DOHH2 (cell line): ENCODE measurements at regions not wholly inside any gene's neighbourhood (a gene's known extent, or its start where the extent isn't known, plus 50 kb on each side); places are given as distances from the start of the nearest gene placed in this dataset.

Experiments
- H3F3A ChIP-seq: fragments of 200-600 bp; sonication (generic), shearing (Covaris generic); 2 replicates; pipeline ENCODE4 v1.6.0; 2016; ENCODE audit warnings: antibody characterized with exemption, mild to moderate bottlenecking; ENCODE audit not compliant: control insufficient read depth, insufficient read depth
- H3K27ac ChIP-seq: fragments of 200-600 bp; sonication (generic); 2 replicates; pipeline ENCODE4 v1.5.1; 2014; ENCODE audit warnings: low read depth, mild to moderate bottlenecking, low read length, moderate library complexity
- H3K27me3 ChIP-seq: fragments of 200-600 bp; sonication (generic); 2 replicates; pipeline ENCODE4 v1.6.1; 2014; ENCODE audit warnings: mild to moderate bottlenecking, low read length, mixed read lengths; ENCODE audit not compliant: control insufficient read depth
- H3K36me3 ChIP-seq: fragments of 200-600 bp; sonication (generic); 2 replicates; pipeline ENCODE4 v1.6.1; 2014; ENCODE audit warnings: mild to moderate bottlenecking, low read length, moderate library complexity, mixed read lengths; ENCODE audit not compliant: control insufficient read depth
- H3K4me1 ChIP-seq: fragments of 200-600 bp; sonication (generic); 2 replicates; pipeline ENCODE4 v1.6.1; 2014; ENCODE audit warnings: mild to moderate bottlenecking, low read length, mixed read lengths; ENCODE audit not compliant: control insufficient read depth
- H3K4me2 ChIP-seq: fragments of 200-600 bp; sonication (generic); 2 replicates; pipeline ENCODE4 v1.6.0; 2014; ENCODE audit warnings: mild to moderate bottlenecking, low read length, moderate library complexity
- H3K4me3 ChIP-seq: fragments of 200-600 bp; sonication (generic); 2 replicates; pipeline ENCODE4 v1.5.1; 2014; ENCODE audit warnings: mild to moderate bottlenecking, low read length, mixed read lengths
- H3K79me2 ChIP-seq: fragments of 200-600 bp; sonication (generic); 2 replicates; pipeline ENCODE4 v1.6.1; 2014; ENCODE audit warnings: mild to moderate bottlenecking, low read length, mixed read lengths; ENCODE audit not compliant: control insufficient read depth
- H3K9me2 ChIP-seq: fragments of 200-600 bp; sonication (generic); replicated peaks from 2 replicates; pipeline ENCODE4 v1.6.1; 2014; ENCODE audit warnings: mild to moderate bottlenecking, low read length, mixed read lengths; ENCODE audit not compliant: control insufficient read depth
- H3K9me3 ChIP-seq: fragments of 200-600 bp; sonication (generic); 2 replicates; pipeline ENCODE4 v1.6.1; 2014; ENCODE audit warnings: antibody characterized with exemption, low read length, mixed read lengths; ENCODE audit not compliant: control insufficient read depth, insufficient read depth
- H4K20me1 ChIP-seq: fragments of 200-600 bp; sonication (generic); 2 replicates; pipeline ENCODE4 v1.6.0; 2014; ENCODE audit warnings: low read depth, mild to moderate bottlenecking, antibody characterized with exemption, low read length, moderate library complexity; ENCODE audit not compliant: control insufficient read depth, insufficient read depth
- CTCF ChIP-seq: fragments of 200-600 bp; sonication (generic); IDR thresholded peaks from one replicate; pipeline ENCODE4 v1.5.1; 2014; ENCODE audit warnings: antibody characterized with exemption, mild to moderate bottlenecking, low read depth, low read length; ENCODE audit not compliant: poor library complexity, severe bottlenecking
- EZH2phosphoT487 ChIP-seq: fragments of 200-600 bp; sonication (generic); IDR thresholded peaks from 2 replicates; pipeline ENCODE4 v1.6.1; 2017; ENCODE audit warnings: borderline replicate concordance, mild to moderate bottlenecking, antibody characterized with exemption, low read length, moderate library complexity, mixed read lengths

- no peak overlapping the region for H3K4me3 ChIP-seq
- H3K27me3 ChIP-seq = no peaks in the 10 kb centered on the region
- no peaks in the 10 kb centered on the region for H3K79me2 ChIP-seq
These were observed 190.0 kb upstream of the ZWINT start for GRCh38 chr10:56551037-56551436.

GRCh38 chr10:56547163-56547562, 186.1 kb upstream of the ZWINT start:
- Histone ChIP-seq H3K36me3 (no peaks in the 10 kb centered on the region), H4K20me1 (no peaks in the 10 kb centered on the region), H3K9me2 (no peaks in the 10 kb centered on the region), H3K9me3 (no peaks in the 10 kb centered on the region), H3F3A (no peaks in the 10 kb centered on the region), H3K4me2 (no peak overlapping the region), H3K27me3 (no peaks in the 10 kb centered on the region), H3K4me1 (peaks cover 7% of the 10 kb centered on the region; the same call in 1 of the 2 replicates), H3K27ac (no peak overlapping the region), H3K79me2 (no peaks in the 10 kb centered on the region), H3K4me3 (no peak overlapping the region)
- TF ChIP-seq EZH2phosphoT487 (no peak), CTCF (no peak)

More at GRCh38 chr10:56551037-56551436, 190.0 kb upstream of the ZWINT start:
- Histone ChIP-seq H3K4me1 (peaks cover 7% of the 10 kb centered on the region; the same call in 1 of the 2 replicates), H4K20me1 (no peaks in the 10 kb centered on the region), H3K27ac (no peak overlapping the region), H3K9me2 (no peaks in the 10 kb centered on the region), H3K9me3 (no peaks in the 10 kb centered on the region; the same call in 1 of the 2 replicates), H3K36me3 (no peaks in the 10 kb centered on the region), H3F3A (no peaks in the 10 kb centered on the region), H3K4me2 (no peak overlapping the region)
- no peak for TF ChIP-seq EZH2phosphoT487
- no peak for TF ChIP-seq CTCF

GRCh38 chr10:56537984-56538383, 176.9 kb upstream of the ZWINT start:
- Histone ChIP-seq H3K79me2 (no peaks in the 10 kb centered on the region), H3K9me2 (no peaks in the 10 kb centered on the region), H3F3A (no peaks in the 10 kb centered on the region), H3K36me3 (no peaks in the 10 kb centered on the region), H3K4me3 (no peak overlapping the region), H3K27me3 (no peaks in the 10 kb centered on the region), H4K20me1 (no peaks in the 10 kb centered on the region), H3K4me1 (no peaks in the 10 kb centered on the region), H3K27ac (no peak overlapping the region), H3K4me2 (no peak overlapping the region), H3K9me3 (no peaks in the 10 kb centered on the region)
- TF ChIP-seq CTCF (no peak), EZH2phosphoT487 (no peak)

GRCh38 chr10:56522166-56522565, 161.1 kb upstream of the ZWINT start:
- H3K27ac ChIP-seq = no peak overlapping the region
- TF ChIP-seq EZH2phosphoT487 (no peak), CTCF (no peak)
- H3K79me2 ChIP-seq = no peaks in the 10 kb centered on the region
- H3F3A ChIP-seq = no peaks in the 10 kb centered on the region
- H3K4me1 ChIP-seq = no peaks in the 10 kb centered on the region
- no peak overlapping the region for H3K4me2 ChIP-seq
- H3K4me3 ChIP-seq = no peak overlapping the region
- H3K9me3 ChIP-seq = no peaks in the 10 kb centered on the region
- no peaks in the 10 kb centered on the region for H3K36me3 ChIP-seq
- H4K20me1 ChIP-seq = no peaks in the 10 kb centered on the region
- H3K27me3 ChIP-seq = no peaks in the 10 kb centered on the region
- H3K9me2 ChIP-seq = no peaks in the 10 kb centered on the region
